ENCODE measurements at regions not wholly inside any gene's neighbourhood (a gene's known extent, or its start where the extent isn't known, plus 50 kb on each side); places are given as distances from the start of the nearest gene placed in this dataset.
A peak's percentile ranks its signal among the peaks of the same experiment; 100 is the strongest.

- DNase-seq: no peak
Observed at GRCh38 chr13:21757763-21758162, 86.9 kb downstream of the FGF9 start.

- no peak for DNase-seq
Observed at GRCh38 chr13:21758441-21758840, 87.6 kb downstream of the FGF9 start.

GRCh38 chr13:21759463-21759862, 88.6 kb downstream of the FGF9 start:
- DNase-seq: no peak

- DNase-seq: no peak
Observed at GRCh38 chr13:21759911-21760310, 89.0 kb downstream of the FGF9 start.

GRCh38 chr13:21761770-21762169, 90.9 kb downstream of the FGF9 start:
- no peak for DNase-seq

GRCh38 chr13:21762512-21762911, 91.6 kb downstream of the FGF9 start:
- no peak for DNase-seq

- no peak for DNase-seq
Observed at GRCh38 chr13:21767032-21767431, 96.2 kb downstream of the FGF9 start.

GRCh38 chr13:21771075-21771474, 100.2 kb downstream of the FGF9 start:
- DNase-seq: no peak

GRCh38 chr13:21777166-21777565, 106.3 kb downstream of the FGF9 start:
- no peak for DNase-seq

- no peak for DNase-seq
Observed at GRCh38 chr13:21777813-21778212, 106.9 kb downstream of the FGF9 start.

- no peak for DNase-seq
Observed at GRCh38 chr13:21782736-21783135, 111.9 kb downstream of the FGF9 start.

- DNase-seq: no peak
Observed at GRCh38 chr13:21785990-21786389, 115.1 kb downstream of the FGF9 start.

- no peak for DNase-seq
Observed at GRCh38 chr13:21796066-21796465, 125.2 kb downstream of the FGF9 start.

GRCh38 chr13:21796775-21797514, 126.1 kb downstream of the FGF9 start:
- peak; percentile 52 for DNase-seq

- DNase-seq: no peak
Observed at GRCh38 chr13:21797736-21798135, 126.9 kb downstream of the FGF9 start.

- DNase-seq: no peak
Observed at GRCh38 chr13:21798181-21798580, 127.3 kb downstream of the FGF9 start.

GRCh38 chr13:21799671-21800070, 128.8 kb downstream of the FGF9 start:
- DNase-seq: no peak

- no peak for DNase-seq
Observed at GRCh38 chr13:21800837-21801616, 130.2 kb downstream of the FGF9 start.

GRCh38 chr13:21805733-21806132, 134.9 kb downstream of the FGF9 start:
- no peak for DNase-seq

- peak; percentile 39 for DNase-seq
Observed at GRCh38 chr13:21812192-21812626, 141.3 kb downstream of the FGF9 start.

- no peak for DNase-seq
Observed at GRCh38 chr13:21813110-21813509, 142.2 kb downstream of the FGF9 start.

- no peak for DNase-seq
Observed at GRCh38 chr13:21813844-21814243, 143.0 kb downstream of the FGF9 start.

- no peak for DNase-seq
Observed at GRCh38 chr13:21814604-21815003, 143.7 kb downstream of the FGF9 start.

GRCh38 chr13:21817878-21818277, 147.0 kb downstream of the FGF9 start:
- DNase-seq: no peak

Measured in NCI-H748 treated with DMSO at 0.1 percent for 48 hours (cell line).